ENCODE measurements at regions not wholly inside any gene's neighbourhood (a gene's known extent, or its start where the extent isn't known, plus 50 kb on each side); places are given as distances from the start of the nearest gene placed in this dataset.
A peak's percentile ranks its signal among the peaks of the same experiment; 100 is the strongest.

GRCh38 chr2:220893411-220893810, 678.7 kb downstream of the EPHA4 start:
- Histone ChIP-seq H3K36me3 (ENCODE audit: control insufficient read depth in 2 of 2, insufficient read depth in 1 of 2, low read length in 2 of 2) (no peaks in the 10 kb centered on the region), H3K9me3 (ENCODE audit: control insufficient read depth, insufficient read depth, low read depth, low read length) (no peaks in the 10 kb centered on the region), H3K4me3 (ENCODE audit: low read depth, low read length) (no peak overlapping the region), H3K27ac (ENCODE audit: extremely low read depth, low read depth, low read length) (no peak overlapping the region), H3K4me1 (ENCODE audit: control insufficient read depth, insufficient read depth, low read length) (no peaks in the 10 kb centered on the region; the same call in 1 of the 2 replicates)
- ChIA-PET POLR2A (no interaction called here), CTCF (interaction anchor here (0.6 kb wide), 2 partner anchors 91 to 146 kb away, joined by 3 to 6 read pairs; no protein-coding TSS in a partner anchor)
- 0 out of 2 replicates have a peak, but pooled peaks have one; percentile 30 for TF ChIP-seq HIC1 (tag by site-specific recombination; IDR thresholded peaks at IDR 0.05)
- peak; percentile 33; the same call in 1 of the 2 replicates for TF ChIP-seq OSR2 (tag by site-specific recombination; IDR thresholded peaks at IDR 0.05)
- TF ChIP-seq KLF1 (tag by site-specific recombination; IDR thresholded peaks at IDR 0.05), result no peak
- TF ChIP-seq PRDM10 (tag by site-specific recombination; IDR thresholded peaks at IDR 0.05), result peak; percentile 29; the same call in 1 of the 2 replicates

GRCh38 chr2:220894069-220894468, 678.0 kb downstream of the EPHA4 start:
- no peaks in the 10 kb centered on the region for H3K9me3 ChIP-seq (ENCODE audit: control insufficient read depth, insufficient read depth, low read depth, low read length)
- POLR2A ChIA-PET, result no interaction called here
- CTCF ChIA-PET, result interaction anchor here (0.6 kb wide), 1 partner anchor 92 kb away, joined by 6 read pairs; no protein-coding TSS in a partner anchor

GRCh38 chr2:220899492-220899891, 672.6 kb downstream of the EPHA4 start:
- no peak overlapping the region for H3K27ac ChIP-seq (ENCODE audit: extremely low read depth, low read depth, low read length)
- no peaks in the 10 kb centered on the region for H3K36me3 ChIP-seq (ENCODE audit: control insufficient read depth in 2 of 2, insufficient read depth in 1 of 2, low read length in 2 of 2)
- H3K9me3 ChIP-seq (ENCODE audit: control insufficient read depth, insufficient read depth, low read depth, low read length), result no peaks in the 10 kb centered on the region
- H3K4me3 ChIP-seq (ENCODE audit: low read depth, low read length), result no peak overlapping the region
- no peaks in the 10 kb centered on the region for H3K4me1 ChIP-seq (ENCODE audit: control insufficient read depth, insufficient read depth, low read length)
- ChIA-PET CTCF (no interaction called here), POLR2A (no interaction called here)
- TF ChIP-seq ZNF184 (tag by site-specific recombination; IDR thresholded peaks at IDR 0.05), result no peak
- no peak for TF ChIP-seq PATZ1 (tag by site-specific recombination; IDR thresholded peaks at IDR 0.05)
- TF ChIP-seq PRDM4 (tag by site-specific recombination; IDR thresholded peaks at IDR 0.05), result no peak
- no peak for TF ChIP-seq ZNF24 (tag by site-specific recombination; IDR thresholded peaks at IDR 0.05)
- TF ChIP-seq KLF10 (tag by site-specific recombination; IDR thresholded peaks at IDR 0.05), result no peak
- no peak for TF ChIP-seq ZFP69B (tag by site-specific recombination; IDR thresholded peaks at IDR 0.05)
- TF ChIP-seq ATF2 (tag by site-specific recombination; IDR thresholded peaks at IDR 0.05; ENCODE audit: low read depth), result no peak
- TF ChIP-seq ZNF174 (tag by site-specific recombination; IDR thresholded peaks at IDR 0.05), result no peak
- no peak for TF ChIP-seq SP7 (tag by site-specific recombination; IDR thresholded peaks at IDR 0.05)
- no peak for TF ChIP-seq ZNF624 (tag by site-specific recombination; IDR thresholded peaks at IDR 0.05)
- no peak for TF ChIP-seq ZNF140 (tag by site-specific recombination; IDR thresholded peaks at IDR 0.05)

More at GRCh38 chr2:220894069-220894468, 678.0 kb downstream of the EPHA4 start:
- H3K27ac ChIP-seq (ENCODE audit: extremely low read depth, low read depth, low read length), result no peak overlapping the region
- H3K4me3 ChIP-seq (ENCODE audit: low read depth, low read length), result no peak overlapping the region
- H3K36me3 ChIP-seq (ENCODE audit: control insufficient read depth in 2 of 2, insufficient read depth in 1 of 2, low read length in 2 of 2), result no peaks in the 10 kb centered on the region
- no peaks in the 10 kb centered on the region; the same call in 1 of the 2 replicates for H3K4me1 ChIP-seq (ENCODE audit: control insufficient read depth, insufficient read depth, low read length)
- TF ChIP-seq ZNF404 (tag by site-specific recombination; IDR thresholded peaks at IDR 0.05) (no peak), ZSCAN18 (tag by site-specific recombination; IDR thresholded peaks at IDR 0.05) (no peak), ZNF660 (tag by site-specific recombination; IDR thresholded peaks at IDR 0.05) (no peak)
